ENCODE measurements at regions not wholly inside any gene's neighbourhood (a gene's known extent, or its start where the extent isn't known, plus 50 kb on each side); places are given as distances from the start of the nearest gene placed in this dataset.

DNA sequence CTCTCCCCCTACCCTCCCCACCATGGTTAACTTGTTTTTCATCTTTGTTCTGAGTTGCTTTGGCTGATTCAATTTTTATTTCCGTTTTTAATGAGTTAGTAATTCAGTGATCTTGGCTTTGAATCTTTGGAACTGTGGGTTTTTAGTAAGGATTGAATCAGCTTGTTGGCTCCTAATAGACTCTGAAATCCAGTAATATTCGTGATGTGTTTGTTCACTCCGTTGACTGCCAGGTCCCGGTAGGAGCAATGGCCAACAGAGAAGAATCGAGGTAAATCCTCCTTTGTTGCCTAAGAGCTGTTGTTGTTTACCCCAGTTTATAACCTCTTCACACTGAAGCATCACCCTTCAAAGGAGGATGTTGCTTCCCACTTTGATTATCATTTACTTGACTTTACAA is 92.7 kb downstream of the PCSK1 start:
- no peak for DNase-seq

DNA sequence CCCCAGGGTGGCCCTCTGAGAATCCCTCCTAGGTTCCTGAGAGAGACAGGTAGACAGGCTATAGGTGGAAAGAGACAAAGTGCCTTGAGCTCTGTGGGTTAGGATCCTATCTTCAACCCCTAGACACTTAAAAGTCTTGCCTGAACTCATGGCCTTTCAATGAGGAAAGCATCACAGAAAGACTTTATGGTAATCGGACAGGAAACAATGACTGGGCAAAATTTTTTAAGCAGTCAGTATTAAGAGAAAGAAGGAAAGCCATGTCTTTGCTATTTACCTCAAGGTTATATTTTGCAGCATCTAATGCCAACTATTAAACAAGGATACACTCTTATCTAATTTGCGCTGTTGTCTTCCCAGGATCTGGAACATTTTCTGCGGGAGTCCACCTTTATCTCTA is 93.2 kb downstream of the PCSK1 start:
- DNase-seq = no peak

DNA sequence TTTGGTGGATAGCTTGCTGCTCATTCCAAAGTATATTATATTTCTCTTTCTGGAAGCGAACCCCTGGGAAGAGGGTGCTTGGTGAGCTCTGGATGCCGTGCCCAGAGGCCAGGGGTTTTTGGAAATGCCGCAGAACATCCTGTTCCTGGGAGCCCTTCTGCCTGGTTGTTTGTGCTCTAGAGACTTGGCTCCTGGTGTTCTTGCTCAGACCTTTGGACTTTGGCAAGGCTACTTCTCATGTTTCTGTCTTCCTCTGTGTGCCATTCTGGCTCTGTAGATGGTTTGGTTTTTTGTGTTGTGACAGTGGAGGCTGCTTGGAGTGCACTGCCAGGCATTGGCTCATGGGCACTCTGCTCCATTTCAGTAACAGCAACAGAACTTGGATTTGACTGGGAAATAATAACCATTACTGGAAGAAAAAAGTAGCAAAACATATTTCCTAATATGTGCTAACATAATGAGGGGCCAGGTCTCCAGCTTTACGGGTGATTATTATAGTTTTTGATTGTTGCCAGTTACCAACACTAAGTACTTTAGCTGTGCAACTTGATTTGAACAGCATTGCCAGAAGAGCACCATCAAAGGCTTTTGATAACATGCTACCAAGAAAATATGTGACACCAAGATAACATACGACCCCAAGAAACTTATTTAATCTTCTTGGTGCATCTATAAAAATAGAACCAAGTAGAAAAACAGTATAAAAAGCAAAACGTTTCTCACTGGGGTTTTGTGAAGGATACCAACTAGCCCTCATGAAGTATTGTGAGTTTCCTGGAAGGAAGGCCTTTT is 94.2 kb downstream of the PCSK1 start:
- peak in 16 of 51 donors; percentile 6 to 62 (median 20) for DNase-seq

DNA sequence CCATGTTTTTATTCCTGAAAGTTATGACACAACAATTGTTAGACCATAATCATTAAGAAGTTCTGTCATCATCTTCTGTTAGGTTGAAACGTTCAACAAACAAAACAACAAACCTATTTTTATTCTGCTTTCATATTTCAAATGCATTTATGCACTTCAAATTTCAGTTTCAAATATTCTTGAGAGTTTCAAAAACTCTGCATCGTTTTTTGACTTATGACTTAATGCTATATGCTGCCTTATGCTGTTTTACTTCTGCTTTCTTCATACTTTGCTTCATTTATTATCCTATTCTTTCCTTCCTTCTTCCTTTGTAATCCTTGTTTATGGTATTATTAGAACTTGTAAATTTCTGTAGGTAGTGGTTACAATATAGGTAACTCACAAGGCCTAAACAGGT is 95.0 kb downstream of the PCSK1 start:
- no peak for DNase-seq

DNA sequence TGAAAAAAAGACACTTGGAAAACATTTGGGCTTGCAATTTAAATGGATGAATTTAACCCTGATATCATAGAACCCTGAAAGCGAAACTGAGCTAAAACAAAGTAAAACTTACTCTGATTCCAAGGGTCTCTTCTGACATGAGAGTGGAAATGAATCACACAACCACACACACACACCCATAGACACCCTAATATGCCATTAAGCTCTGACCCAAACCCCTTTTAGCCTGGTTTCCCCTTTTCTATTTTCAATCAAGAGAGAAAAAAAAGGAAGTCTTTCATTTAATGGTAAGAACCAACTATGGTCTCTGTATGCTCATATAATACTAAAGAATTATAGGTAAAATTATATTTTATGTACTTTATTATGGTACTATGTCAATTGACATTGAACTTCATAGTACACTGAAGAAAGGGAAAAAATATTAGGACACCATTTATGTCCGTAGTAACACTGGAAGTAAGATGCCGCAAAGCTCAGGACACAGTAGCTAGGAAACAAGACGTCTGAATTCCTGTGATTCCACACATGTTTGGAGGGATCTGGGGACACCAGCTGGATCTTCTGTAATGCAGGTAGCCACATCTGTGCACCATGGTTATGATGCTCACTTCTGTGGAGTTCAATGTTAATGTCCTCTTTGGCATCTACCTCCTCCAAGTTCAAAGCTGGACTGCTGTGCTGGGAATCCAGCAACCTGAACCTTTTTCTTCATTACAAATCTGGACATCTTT is 95.8 kb downstream of the PCSK1 start:
- DNase-seq = no peak

DNA sequence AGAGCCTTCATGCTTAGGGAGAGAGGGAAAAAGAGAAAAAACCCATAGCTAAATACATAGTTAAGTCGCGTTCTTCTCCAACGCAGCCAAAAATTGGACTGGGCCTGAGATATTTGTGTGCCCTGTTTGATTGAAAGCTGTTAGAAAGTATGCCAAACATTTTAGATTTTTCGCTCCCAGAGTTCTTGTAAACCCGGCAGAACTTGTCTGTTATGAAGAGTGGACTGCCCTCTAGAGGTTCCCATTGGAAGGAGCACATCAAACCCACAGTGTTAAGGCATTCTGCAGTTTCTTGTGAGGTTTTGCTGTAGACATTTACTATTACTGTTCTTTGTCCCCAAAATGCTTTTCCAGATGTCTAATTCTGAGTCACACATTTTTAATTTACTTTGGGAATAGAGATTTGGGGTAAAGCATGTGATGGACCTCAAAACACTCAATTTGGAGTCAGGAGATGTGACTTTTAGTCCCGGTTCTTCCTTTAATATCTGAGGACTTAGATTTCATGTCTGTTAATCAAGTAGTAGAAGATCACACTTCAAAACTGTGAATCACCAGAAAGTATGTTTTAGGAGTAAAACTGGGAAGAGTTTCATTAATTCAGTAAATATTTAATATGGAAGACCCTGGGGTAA is 96.6 kb downstream of the PCSK1 start:
- DNase-seq = peak in 36 of 51 donors; percentile 2 to 90 (median 40)

DNA sequence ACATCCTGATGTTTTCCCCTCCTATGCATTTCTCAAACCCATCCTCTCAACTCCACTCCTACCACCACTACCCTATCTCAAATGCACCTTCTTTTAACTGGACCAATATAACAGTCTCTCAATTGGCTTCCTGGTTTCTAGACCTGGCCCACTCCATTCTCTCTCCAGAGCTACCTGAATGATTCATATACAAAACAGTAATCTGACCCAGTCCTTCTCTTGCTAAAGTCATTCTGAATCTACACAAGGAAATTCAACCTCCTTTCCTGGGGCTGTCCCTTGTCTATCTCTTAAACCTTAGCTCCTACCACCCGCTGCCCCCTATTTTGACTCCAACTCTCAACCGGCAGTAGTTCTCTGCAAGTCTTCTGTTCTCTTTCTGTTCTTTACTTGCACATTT is 97.2 kb downstream of the PCSK1 start:
- no peak for DNase-seq

DNA sequence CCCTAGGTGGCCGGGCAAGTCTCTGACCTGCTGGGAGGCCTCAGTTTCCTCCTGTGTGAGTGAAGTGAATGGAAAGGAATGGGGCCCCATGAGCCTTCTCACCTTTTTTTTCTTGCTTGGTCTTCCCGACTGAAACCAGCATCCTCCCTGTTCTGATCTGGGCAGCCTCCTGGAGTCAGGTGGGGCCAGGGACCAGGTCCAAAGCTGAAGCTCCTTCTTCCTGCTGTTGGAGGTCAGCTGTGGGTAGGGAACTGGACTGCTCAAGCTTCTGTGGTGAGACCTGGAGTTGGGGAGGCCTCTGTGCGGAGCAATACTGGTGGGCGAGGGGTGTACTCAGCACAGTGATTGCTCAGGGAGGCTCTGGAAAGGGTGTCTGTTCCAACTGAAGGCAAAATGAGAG is 99.7 kb downstream of the PCSK1 start:
- DNase-seq = no peak

DNA sequence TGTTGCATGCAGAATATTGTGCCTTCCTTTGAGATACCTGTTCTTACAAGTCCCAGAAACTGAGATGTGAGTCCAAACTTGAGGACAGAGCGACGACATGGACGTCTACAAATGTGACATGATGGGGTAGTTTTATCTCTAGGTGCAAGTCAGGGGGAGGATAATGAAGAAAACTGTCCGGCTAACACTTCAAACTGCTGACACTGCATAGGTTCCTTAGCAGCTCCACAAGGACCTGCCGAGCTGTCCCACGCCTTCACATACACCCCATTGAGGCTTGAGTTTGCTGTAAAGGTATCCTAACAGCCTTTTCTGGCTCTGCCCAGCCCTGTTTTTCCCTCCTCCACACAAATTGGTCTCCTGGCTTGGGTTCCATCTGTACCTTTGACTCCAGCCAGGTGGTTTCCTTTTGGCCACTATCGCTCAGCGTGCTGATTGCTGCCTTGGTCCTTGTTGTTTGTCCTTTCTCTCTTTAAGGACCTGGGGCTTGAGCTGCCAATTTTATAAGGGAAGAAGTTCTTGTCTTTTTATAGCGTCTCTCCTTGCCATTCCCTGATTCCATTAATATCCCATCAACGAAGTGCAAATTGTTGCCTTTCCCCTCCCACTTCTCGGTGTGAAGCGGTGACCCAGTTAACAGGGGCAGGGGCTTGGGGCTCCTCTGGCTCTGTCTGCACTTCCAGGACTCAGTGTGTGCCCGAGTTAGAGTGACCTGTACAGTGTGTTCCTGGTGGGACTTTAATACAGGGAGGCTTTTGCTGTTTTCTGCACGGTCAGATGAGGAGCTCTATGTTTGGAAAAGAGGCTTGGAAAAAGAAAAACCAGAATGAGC is 100.3 kb downstream of the PCSK1 start:
- DNase-seq = peak in 1 of 51 donors; percentile 1

DNA sequence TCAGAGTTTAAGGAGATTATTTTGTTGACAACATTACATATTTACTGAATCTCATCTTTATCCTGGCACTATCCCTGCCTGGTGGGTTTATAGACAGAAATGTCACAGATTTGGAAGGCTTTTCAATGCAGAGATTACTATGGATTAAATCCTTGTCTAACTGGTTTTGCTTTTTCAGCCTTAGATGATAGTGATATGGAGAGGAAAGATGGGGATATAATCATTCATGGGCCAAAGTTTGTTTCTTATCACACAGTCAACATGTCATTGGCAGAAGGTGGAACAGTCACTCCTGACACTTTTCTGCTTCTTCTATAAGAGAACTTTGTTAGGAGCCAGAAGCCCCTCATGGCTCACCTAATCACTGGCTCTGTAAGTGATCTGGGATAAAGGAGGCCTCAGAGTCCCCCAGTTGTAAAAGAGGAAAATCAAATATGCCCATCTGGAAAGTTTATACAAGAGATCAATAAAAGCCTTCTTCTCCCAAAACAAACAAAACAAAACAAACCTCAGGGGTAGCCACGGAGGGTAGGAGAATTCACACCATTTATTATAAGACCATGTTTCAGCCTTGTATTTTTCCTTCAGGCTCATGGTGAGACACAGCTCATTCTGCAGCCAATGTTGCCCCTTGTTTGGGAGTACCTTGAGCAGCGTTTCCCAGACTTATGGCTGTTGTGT is 101.2 kb downstream of the PCSK1 start:
- no peak for DNase-seq

DNA sequence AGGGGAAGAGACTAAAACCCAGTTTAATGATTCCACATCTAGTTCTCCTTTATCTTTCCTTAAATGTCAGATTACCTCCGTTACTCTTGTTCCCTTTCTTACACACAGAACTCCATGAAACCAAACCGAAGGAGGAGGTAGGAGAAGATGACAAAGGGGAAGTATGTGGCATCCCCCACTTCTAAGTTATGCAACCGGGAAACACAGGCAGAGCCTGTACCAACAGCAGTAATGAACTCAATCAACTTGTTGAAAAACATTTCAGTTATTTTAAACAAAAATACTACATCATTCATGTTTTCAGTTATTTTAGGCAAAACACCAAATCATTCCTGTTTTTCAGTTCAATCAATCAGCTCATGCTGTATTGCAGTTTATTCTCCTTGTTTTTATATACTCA is 101.8 kb downstream of the PCSK1 start:
- no peak for DNase-seq

DNA sequence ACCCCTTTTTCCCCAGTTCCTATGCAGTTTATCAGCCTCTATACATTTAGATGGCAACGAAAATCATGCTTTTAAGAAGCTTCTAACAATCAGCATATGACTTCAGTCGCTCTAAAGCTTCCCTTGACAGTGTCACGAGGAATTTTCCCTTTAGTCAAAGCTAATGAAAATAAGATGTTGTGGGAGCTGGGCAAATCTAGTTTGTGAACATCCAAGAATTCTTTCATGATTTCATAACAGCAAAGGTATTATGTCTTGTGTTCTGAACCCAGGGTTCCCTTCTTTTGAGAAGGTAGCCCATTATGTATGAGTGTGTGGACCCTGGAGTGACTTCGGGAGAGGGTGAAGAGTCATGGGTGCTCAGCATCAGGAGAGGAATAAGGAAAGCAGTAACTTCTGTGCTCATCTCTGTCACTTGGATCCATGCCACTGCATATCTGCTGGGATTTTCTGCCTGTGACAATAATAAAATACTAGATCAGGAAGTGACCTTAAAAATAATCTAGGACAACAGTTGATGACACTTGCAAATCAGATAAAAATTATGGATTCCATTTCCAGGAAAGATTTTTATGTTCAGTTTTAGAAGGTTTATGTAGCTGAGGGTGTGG is 102.4 kb downstream of the PCSK1 start:
- no peak for DNase-seq

DNA sequence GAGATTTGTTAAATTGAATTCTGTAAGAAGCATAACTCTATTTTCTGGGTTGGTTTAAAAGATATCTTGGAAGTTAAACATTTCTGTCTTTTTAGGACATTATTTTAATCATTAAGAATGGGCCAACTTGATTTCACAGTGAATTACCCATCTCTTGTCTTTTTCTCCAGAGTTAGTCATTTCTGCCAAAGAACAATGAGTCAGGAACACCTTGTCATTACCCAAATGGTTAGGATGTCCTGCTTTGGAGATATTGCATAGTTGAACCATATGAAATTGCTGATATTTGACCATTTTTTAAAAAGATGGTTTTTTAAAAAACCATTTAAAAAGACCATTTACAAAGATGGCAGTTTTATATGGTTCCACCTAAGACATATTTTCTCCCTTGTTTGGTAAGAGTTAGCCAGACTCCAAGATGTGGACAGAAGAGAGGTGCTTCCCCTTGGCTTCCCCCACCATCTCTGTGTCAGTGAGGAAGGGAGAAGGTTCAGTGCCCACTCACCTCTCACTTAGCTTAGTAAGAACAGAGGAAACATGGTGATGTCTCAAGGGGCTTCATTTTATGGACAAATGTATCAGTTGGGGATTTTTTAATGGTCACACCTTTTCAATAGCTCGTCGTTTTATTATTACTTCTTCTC is 103.0 kb downstream of the PCSK1 start:
- no peak for DNase-seq

DNA sequence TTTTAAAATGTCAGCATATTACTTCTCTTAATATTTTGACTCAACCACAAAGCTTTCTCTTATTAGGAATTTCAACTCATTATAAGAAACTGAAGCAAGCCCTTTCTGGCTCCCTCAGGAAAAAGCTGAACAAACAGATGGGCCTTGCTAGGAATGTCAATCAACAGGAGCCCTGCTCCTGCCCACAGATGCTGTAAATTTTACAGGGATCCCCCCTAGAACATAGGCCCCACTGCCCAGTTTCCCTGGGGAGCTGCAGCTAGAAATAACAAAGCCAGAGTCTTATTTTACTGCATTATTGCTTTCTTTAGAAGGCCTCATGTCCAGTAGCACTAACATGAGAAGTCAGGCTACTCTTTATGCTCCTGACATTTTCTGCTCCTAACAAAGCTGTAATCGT is 103.8 kb downstream of the PCSK1 start:
- DNase-seq = no peak

DNA sequence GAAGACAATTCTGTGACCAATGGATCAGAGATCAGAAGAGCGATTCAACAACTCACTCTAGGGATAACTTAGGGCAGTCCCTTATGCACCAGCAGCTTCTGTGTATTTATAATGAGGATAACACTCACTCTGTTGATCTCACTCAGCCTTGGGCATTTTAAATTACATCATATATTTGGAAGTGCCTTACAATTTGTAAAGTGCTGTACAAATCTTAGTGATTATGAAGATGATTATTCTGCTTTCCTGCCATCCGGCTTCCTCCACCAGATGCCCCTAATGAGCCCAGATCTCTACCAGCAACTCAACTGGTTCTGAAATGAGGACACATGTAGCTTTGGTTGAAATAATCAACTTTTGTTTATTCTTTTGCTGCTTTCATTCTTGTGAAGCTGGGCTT is 105.3 kb downstream of the PCSK1 start:
- DNase-seq = no peak

DNA sequence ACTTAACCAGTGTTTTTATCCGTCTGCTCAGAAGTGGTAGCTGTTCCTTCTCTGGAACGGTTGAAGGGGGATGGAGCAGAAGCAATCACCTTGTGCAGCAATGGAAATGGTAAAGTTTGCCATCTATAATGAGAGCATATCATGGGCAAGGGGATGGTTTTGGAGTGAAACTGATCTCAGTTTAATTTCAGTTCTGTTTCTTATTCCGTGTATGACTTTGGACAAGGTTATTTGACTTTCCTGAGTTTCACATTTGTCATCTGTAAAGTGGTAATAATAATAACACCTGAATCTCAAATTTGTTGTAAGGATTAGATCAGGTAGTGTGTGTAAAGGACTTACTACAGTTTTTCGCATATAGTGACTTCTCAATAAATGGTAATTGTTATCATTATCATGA is 106.1 kb downstream of the PCSK1 start:
- DNase-seq = no peak

DNA sequence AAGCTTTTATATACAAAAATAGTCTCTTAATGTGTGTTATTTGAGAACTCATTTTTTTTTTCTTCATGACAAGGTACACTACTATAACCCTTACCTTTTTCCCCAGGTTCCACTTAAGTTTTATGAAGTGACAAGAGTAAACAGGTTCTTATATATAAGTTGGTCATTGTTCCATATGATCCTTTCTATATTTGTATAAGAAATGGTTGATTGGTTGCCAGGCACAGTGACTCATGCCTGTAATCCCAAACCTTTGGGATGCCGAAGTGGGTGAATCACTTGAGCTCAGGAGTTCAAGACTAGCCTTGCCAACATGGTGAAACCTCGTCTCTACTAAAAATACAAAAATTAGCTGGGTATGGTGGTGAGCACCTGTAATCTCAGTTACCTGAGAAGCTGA is 108.3 kb downstream of the PCSK1 start:
- DNase-seq = no peak

DNA sequence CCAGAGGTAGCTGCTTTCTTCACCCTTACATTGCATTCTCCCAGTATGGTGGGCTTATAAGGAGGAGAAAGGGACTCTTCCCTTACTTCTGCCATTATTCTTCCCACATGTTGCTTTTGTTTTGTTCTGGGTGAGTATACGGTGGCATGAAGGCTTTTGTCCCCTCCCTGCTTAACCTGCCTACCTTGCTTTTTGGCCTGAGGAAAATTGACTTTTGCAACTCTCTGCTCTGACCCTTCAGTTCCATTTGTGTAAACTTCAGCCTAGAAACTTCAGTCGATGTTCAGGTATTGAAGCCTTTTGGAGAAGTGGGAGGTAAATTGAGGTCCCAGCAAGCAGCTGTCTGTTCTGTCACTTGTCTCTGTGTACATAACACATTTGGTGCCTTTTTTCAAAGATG is 110.2 kb downstream of the PCSK1 start:
- no peak for DNase-seq

DNA sequence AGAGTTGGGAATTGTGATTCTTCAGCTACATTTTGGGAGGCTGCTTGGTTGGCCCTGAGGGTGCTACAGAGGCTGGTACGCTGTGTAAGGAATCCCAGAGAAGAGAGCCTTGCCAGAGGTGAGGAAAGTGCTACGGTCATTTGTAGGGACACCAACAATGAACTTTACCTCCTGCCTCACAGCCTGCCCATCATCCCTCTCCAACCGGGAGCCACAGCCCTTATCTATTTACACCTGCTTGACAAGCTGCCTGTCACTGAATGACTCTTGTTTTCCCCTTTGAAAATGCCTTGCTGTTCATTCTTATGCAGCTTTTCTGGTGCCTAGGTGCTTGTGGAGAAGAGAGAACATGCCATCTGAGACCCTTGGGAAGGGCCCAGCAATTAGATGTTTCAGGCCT is 110.8 kb downstream of the PCSK1 start:
- DNase-seq = no peak

DNA sequence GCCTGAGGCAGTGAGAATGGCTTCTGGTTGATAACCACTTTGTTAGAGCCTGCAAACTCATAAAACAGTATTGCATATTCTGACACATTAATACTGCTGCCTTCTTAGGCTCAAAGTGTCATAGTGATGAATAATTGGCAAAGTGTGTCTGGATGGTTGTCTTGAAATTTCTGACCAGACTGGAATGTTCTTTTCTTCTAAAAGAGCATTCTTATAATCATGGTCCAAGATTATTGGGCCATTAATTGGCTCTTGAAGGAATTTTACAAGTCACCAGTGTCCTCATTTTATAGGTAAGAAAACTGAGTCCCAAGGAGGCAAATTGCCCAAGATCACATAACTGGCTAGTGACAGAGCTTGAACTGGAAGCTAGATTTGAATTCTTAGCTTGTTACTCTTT is 111.7 kb downstream of the PCSK1 start:
- no peak for DNase-seq

Data from hypothalamus (tissue), 51 donors.